GM23338 (cell line): ENCODE measurements at regions not wholly inside any gene's neighbourhood (a gene's known extent, or its start where the extent isn't known, plus 50 kb on each side); places are given as distances from the start of the nearest gene placed in this dataset.
"Not testable (repeated sequence)": the region's sequence is repeated elsewhere in the genome, so short reads cannot be mapped to it uniquely, and the experiment has no call there.

Experiments
- CREB1 ChIP-seq: fragments of 250-450 bp; sonication (Bioruptor Pico); IDR thresholded peaks from 2 replicates; pipeline ENCODE4 v1.5.0; 2020; ENCODE audit warnings: low read depth, mild to moderate bottlenecking, moderate library complexity
- CTCF ChIP-seq, 2 experiments: fragments of 200-600 bp in 1 of 2; sonication (generic) in 1 of 2; conservative IDR thresholded peaks; 2 replicates each; pipeline versions ENCODE4 v1.5.1 to v1.6.1; 2016 to 2017; ENCODE audit warnings: antibody characterized with exemption in 2 of 2, low read depth in 2 of 2, mild to moderate bottlenecking in 2 of 2, moderate library complexity in 1 of 2
- REST ChIP-seq: IDR thresholded peaks from one replicate; pipeline ENCODE4 v1.6.1; 2018; ENCODE audit warnings: antibody characterized with exemption; ENCODE audit not compliant: unreplicated experiment
- STAT1 ChIP-seq: IDR thresholded peaks from one replicate; pipeline ENCODE4 v1.6.1; 2016; ENCODE audit warnings: antibody characterized with exemption; ENCODE audit not compliant: unreplicated experiment
- ZNF114 ChIP-seq: fragments of 250-450 bp; sonication (Bioruptor Pico); IDR thresholded peaks from 2 replicates; pipeline ENCODE4 v1.5.0; 2020; ENCODE audit warnings: mild to moderate bottlenecking, moderate library complexity

- TF ChIP-seq REST; CTCF (conservative IDR thresholded peaks at IDR 0.05; ENCODE audit: low read depth in 2 of 2); CREB1 (CRISPR knock-in tag); ZNF114 (CRISPR knock-in tag); STAT1: not testable (repeated sequence)
These were observed 340.2 kb upstream of the PLGLB1 start for GRCh38 chr2:87361805-87362204.
